B cell (primary cell): ENCODE measurements at regions not wholly inside any gene's neighbourhood (a gene's known extent, or its start where the extent isn't known, plus 50 kb on each side); places are given as distances from the start of the nearest gene placed in this dataset.

Source experiments
- ATAC-seq: fragments of 200-7000 bp; cut with Tn5 transposase; one replicate; pipeline ENCODE4 v1.10.0; 2021; ENCODE audit warnings: low read depth, mild to moderate bottlenecking, moderate number of reproducible peaks, moderate library complexity
- CTCF ChIA-PET: fragments of 350-600 bp; sonication (Branson Sonifier 250); formaldehyde crosslinking; loops from one replicate; lab custom pipeline; 2021; ENCODE audit warnings: antibody characterized with exemption, inconsistent platforms; lab: Charles Lee
- POLR2A ChIA-PET: fragments of 350-600 bp; sonication (Branson Sonifier 250); formaldehyde crosslinking; loops from one replicate; lab custom pipeline; 2021; ENCODE audit warnings: antibody characterized with exemption; lab: Charles Lee
- DNase-seq: peaks from one replicate; pipeline ENCODE4 v3.0.0; 2013
- H2AFZ ChIP-seq: 2 replicates; pipeline ENCODE4 v1.6.1; 2012; ENCODE audit warnings: mild to moderate bottlenecking, low read depth, low read length; ENCODE audit not compliant: insufficient read depth, poor library complexity, severe bottlenecking
- H3K27ac ChIP-seq, 2 donors: 1 replicate in 1 of 2; 2 replicates in 1 of 2; pipeline ENCODE4 v1.5.1; 2012 to 2013; ENCODE audit warnings: low read length in 2 of 2, mild to moderate bottlenecking in 2 of 2, moderate library complexity in 1 of 2
- H3K27me3 ChIP-seq, 4 experiments: fragments of 200-600 bp in 1 of 4; sonication (generic) in 1 of 4; replicated peaks in 1 of 4; 1 replicate in 2 of 4; 2 replicates in 2 of 4; pipeline versions ENCODE4 v1.6.1 to v1.7.0; 2013 to 2016; ENCODE audit warnings: low read length in 3 of 4, mild to moderate bottlenecking in 2 of 4, mixed read lengths in 1 of 4, moderate library complexity in 1 of 4; ENCODE audit not compliant: insufficient read depth in 4 of 4, control insufficient read depth in 3 of 4; ENCODE audit errors: control extremely low read depth in 1 of 4
- H3K36me3 ChIP-seq, 2 experiments: replicated peaks in 1 of 2; 1 replicate in 1 of 2; 2 replicates in 1 of 2; pipeline versions ENCODE4 v1.6.1 to v1.7.1; 2013; ENCODE audit warnings: low read length in 1 of 2; ENCODE audit not compliant: insufficient read depth in 2 of 2, control insufficient read depth in 1 of 2; ENCODE audit errors: control extremely low read depth in 1 of 2, extremely low read depth in 1 of 2
- H3K4me1 ChIP-seq, 2 donors: fragments of 200-600 bp in 1 of 2; sonication (generic) in 1 of 2; 1 replicate in 1 of 2; 2 replicates in 1 of 2; pipeline versions ENCODE4 v1.5.1 to v1.6.1; 2013 to 2017; ENCODE audit warnings: low read length in 2 of 2; ENCODE audit not compliant: control insufficient read depth in 2 of 2, insufficient read depth in 2 of 2
- H3K4me2 ChIP-seq: replicated peaks from 2 replicates; pipeline ENCODE3; 2012; ENCODE audit warnings: mild to moderate bottlenecking, low read depth, low read length; ENCODE audit not compliant: poor library complexity, severe bottlenecking
- H3K4me3 ChIP-seq, 5 experiments: fragments of 200-600 bp in 1 of 5; sonication (generic) in 1 of 5; 1 replicate in 3 of 5; 2 replicates in 2 of 5; pipeline versions ENCODE4 v1.5.1 to v1.7.0; 2011 to 2016; ENCODE audit warnings: low read length in 4 of 5, mild to moderate bottlenecking in 4 of 5, low read depth in 2 of 5, control low read depth in 1 of 5, moderate library complexity in 1 of 5; ENCODE audit not compliant: insufficient read depth in 1 of 5; ENCODE audit errors: control extremely low read depth in 1 of 5, extremely low read depth in 1 of 5
- H3K79me2 ChIP-seq: fragments of 200-600 bp; sonication (generic); one replicate; pipeline ENCODE4 v1.6.0; 2016; ENCODE audit warnings: low read length; ENCODE audit not compliant: control insufficient read depth, insufficient read depth
- H3K9ac ChIP-seq: fragments of 200-600 bp; sonication (generic); 2 replicates; pipeline ENCODE4 v1.6.1; 2017; ENCODE audit warnings: mild to moderate bottlenecking, low read length, moderate library complexity
- H3K9me3 ChIP-seq, 3 donors: one replicate each; pipeline versions ENCODE4 v1.6.1 to v1.7.1; 2013; ENCODE audit warnings: low read length in 2 of 3; ENCODE audit not compliant: control insufficient read depth in 2 of 3, insufficient read depth in 1 of 3; ENCODE audit errors: control extremely low read depth in 1 of 3
- H4K20me1 ChIP-seq: 2 replicates; pipeline ENCODE4 v1.6.0; 2012; ENCODE audit warnings: mild to moderate bottlenecking, low read length; ENCODE audit not compliant: insufficient read depth, control insufficient read depth, poor library complexity, severe bottlenecking
- H3K27ac Mint-ChIP-seq: one replicate; pipeline ENCODE4 v1.8.0; 2021; ENCODE audit warnings: mixed read lengths
- H3K27me3 Mint-ChIP-seq: one replicate; pipeline ENCODE4 v1.8.0; 2021; ENCODE audit warnings: mixed read lengths
- H3K4me1 Mint-ChIP-seq: one replicate; pipeline ENCODE4 v1.8.0; 2021; ENCODE audit warnings: mixed read lengths
- H3K4me3 Mint-ChIP-seq: one replicate; pipeline ENCODE4 v1.8.0; 2021; ENCODE audit warnings: mixed read lengths
- H3K9me3 Mint-ChIP-seq: one replicate; pipeline ENCODE4 v1.8.0; 2022; ENCODE audit warnings: mixed read lengths; ENCODE audit not compliant: insufficient read depth
- CTCF ChIP-seq: fragments of 200-600 bp; IDR thresholded peaks from one replicate; pipeline ENCODE4 v1.8.0; 2022; ENCODE audit warnings: antibody characterized with exemption, mild to moderate bottlenecking
- EZH2 ChIP-seq: IDR thresholded peaks from 2 replicates; pipeline ENCODE4 v1.6.1; 2012; ENCODE audit warnings: borderline replicate concordance, low read depth, mild to moderate bottlenecking, moderate library complexity, low read length; ENCODE audit not compliant: insufficient read depth, poor library complexity, severe bottlenecking
- WGBS: methylation state at CpG from one replicate; pipeline ENCODE4 v1.1.5; 2013; ENCODE audit warnings: missing lambda C conversion rate; ENCODE audit not compliant: insufficient coverage; 5-methylcytosine and 5-hydroxymethylcytosine counted together
- intact Hi-C: fragments of 100-400 bp; cut with micrococcal nuclease; formaldehyde crosslinking; loops from one replicate; pipeline ENCODE4 v1.10.0; 2022

DNA sequence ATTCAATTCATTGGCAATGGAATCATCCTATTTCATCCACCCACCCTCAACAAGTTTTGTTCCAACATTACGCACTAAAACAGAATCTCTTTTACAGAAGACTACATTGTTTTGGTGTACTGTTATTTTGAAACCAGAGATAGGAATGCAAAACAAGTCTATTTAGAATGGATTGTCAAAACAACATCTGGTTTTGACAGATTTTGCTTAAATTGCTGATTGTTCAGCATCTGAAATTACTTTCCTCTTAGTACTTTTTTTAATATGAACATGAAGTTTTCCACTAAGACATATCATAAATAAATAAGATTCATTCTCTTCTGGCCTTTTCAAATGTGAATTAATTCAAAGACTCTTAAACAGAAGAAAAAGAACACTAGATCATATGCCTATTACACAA, 323.9 kb upstream of the TFPI start:
- no peaks in the 10 kb centered on the region for H3K27me3 Mint-ChIP-seq

GRCh38 chr2:187879491-187879890, 325.3 kb upstream of the TFPI start:
- no peaks in the 10 kb centered on the region for H3K9me3 ChIP-seq
- WGBS, result no CpG with 5 or more reads among the region's 7 CpGs
- H3K27ac ChIP-seq, result no peak overlapping the region
- H3K36me3 ChIP-seq, result no peaks in the 10 kb centered on the region
- ATAC-seq (no peak), DNase-seq (no peak)
- TF ChIP-seq CTCF (no peak), EZH2 (no peak)
- H4K20me1 ChIP-seq, result no peaks in the 10 kb centered on the region
- no peak overlapping the region for H3K4me3 Mint-ChIP-seq
- H3K4me2 ChIP-seq, result no peak overlapping the region
- ChIA-PET POLR2A (no interaction called here), CTCF (no interaction called here)
- H3K27me3 Mint-ChIP-seq, result no peaks in the 10 kb centered on the region
- intact Hi-C loops, result no loop called here
- H3K4me3 ChIP-seq, result no peak overlapping the region
- H2AFZ ChIP-seq, result no peak overlapping the region
- no peak overlapping the region for H3K9ac ChIP-seq
- H3K4me1 ChIP-seq, result no peaks in the 10 kb centered on the region
- no peaks in the 10 kb centered on the region for H3K79me2 ChIP-seq
- no peaks in the 10 kb centered on the region for H3K4me1 Mint-ChIP-seq
- no peak overlapping the region for H3K27ac Mint-ChIP-seq
- no peaks in the 10 kb centered on the region for H3K27me3 ChIP-seq
- H3K9me3 Mint-ChIP-seq, result no peaks in the 10 kb centered on the region

More for the DNA sequence above, 323.9 kb upstream of the TFPI start:
- WGBS, result no CpG with 5 or more reads among the region's 1 CpG
- CTCF ChIA-PET, result no interaction called here
- POLR2A ChIA-PET, result no interaction called here
- intact Hi-C loops, result no loop called here
- Histone ChIP-seq H3K9me3 (no peaks in the 10 kb centered on the region), H4K20me1 (no peaks in the 10 kb centered on the region), H3K4me3 (no peak overlapping the region), H3K4me1 (no peaks in the 10 kb centered on the region), H3K36me3 (no peaks in the 10 kb centered on the region), H2AFZ (no peak overlapping the region), H3K27me3 (no peaks in the 10 kb centered on the region), H3K79me2 (no peaks in the 10 kb centered on the region), H3K4me2 (no peak overlapping the region), H3K27ac (no peak overlapping the region), H3K9ac (no peak overlapping the region)
- H3K27ac Mint-ChIP-seq, result no peak overlapping the region
- H3K4me3 Mint-ChIP-seq, result no peak overlapping the region
- H3K4me1 Mint-ChIP-seq, result no peaks in the 10 kb centered on the region
- ATAC-seq (no peak), DNase-seq (no peak)
- H3K9me3 Mint-ChIP-seq, result peaks cover 4% of the 10 kb centered on the region
- no peak for TF ChIP-seq CTCF
- no peak for TF ChIP-seq EZH2
